Right lung (tissue), 2 donors: ENCODE measurements at regions not wholly inside any gene's neighbourhood (a gene's known extent, or its start where the extent isn't known, plus 50 kb on each side); places are given as distances from the start of the nearest gene placed in this dataset.
A peak's percentile ranks its signal among the peaks of the same experiment; 100 is the strongest.
"Not testable (repeated sequence)": the region's sequence is repeated elsewhere in the genome, so short reads cannot be mapped to it uniquely, and the experiment has no call there.

Source experiments
- DNase-seq, 2 donors: peaks; one replicate each; pipeline ENCODE4 v3.0.0-alpha.2; 2013

GRCh38 chr10:35784751-35785150, 142.7 kb upstream of the FZD8 start:
- no peak for DNase-seq

GRCh38 chr10:35783305-35783838, 141.3 kb upstream of the FZD8 start:
- DNase-seq: no peak

GRCh38 chr10:35781643-35782035, 139.5 kb upstream of the FZD8 start:
- DNase-seq: no peak

- DNase-seq: no peak
These were observed 139.0 kb upstream of the FZD8 start for GRCh38 chr10:35780970-35781642.

GRCh38 chr10:35778306-35778705, 136.2 kb upstream of the FZD8 start:
- no peak for DNase-seq

- not testable (repeated sequence) for DNase-seq
These were observed 134.5 kb upstream of the FZD8 start for GRCh38 chr10:35776557-35776956.

- no peak for DNase-seq
These were observed 132.0 kb upstream of the FZD8 start for GRCh38 chr10:35774109-35774508.

GRCh38 chr10:35770817-35771355, 128.8 kb upstream of the FZD8 start:
- DNase-seq: no peak

- no peak for DNase-seq
These were observed 127.7 kb upstream of the FZD8 start for GRCh38 chr10:35769795-35770194.

- no peak for DNase-seq
These were observed 126.6 kb upstream of the FZD8 start for GRCh38 chr10:35768731-35769130.

- DNase-seq: no peak
These were observed 125.9 kb upstream of the FZD8 start for GRCh38 chr10:35768011-35768410.

- no peak for DNase-seq
These were observed 123.9 kb upstream of the FZD8 start for GRCh38 chr10:35765996-35766395.

GRCh38 chr10:35765066-35765527, 123.0 kb upstream of the FZD8 start:
- DNase-seq: peak in 1 of 2 donors; percentile 12

- DNase-seq: no peak
These were observed 120.4 kb upstream of the FZD8 start for GRCh38 chr10:35762311-35763030.

- no peak for DNase-seq
These were observed 116.0 kb upstream of the FZD8 start for GRCh38 chr10:35758076-35758475.

- no peak for DNase-seq
These were observed 112.4 kb upstream of the FZD8 start for GRCh38 chr10:35754519-35754918.

GRCh38 chr10:35752469-35753461, 110.7 kb upstream of the FZD8 start:
- DNase-seq: no peak

GRCh38 chr10:35751347-35751746, 109.3 kb upstream of the FZD8 start:
- no peak for DNase-seq

GRCh38 chr10:35749230-35749629, 107.1 kb upstream of the FZD8 start:
- no peak for DNase-seq

- no peak for DNase-seq
These were observed 103.7 kb upstream of the FZD8 start for GRCh38 chr10:35745617-35746403.

- no peak for DNase-seq
These were observed 101.8 kb upstream of the FZD8 start for GRCh38 chr10:35743851-35744250.
